ENCODE measurements at regions not wholly inside any gene's neighbourhood (a gene's known extent, or its start where the extent isn't known, plus 50 kb on each side); places are given as distances from the start of the nearest gene placed in this dataset.
A peak's percentile ranks its signal among the peaks of the same experiment; 100 is the strongest.

GRCh38 chr6:68400396-68400795, 234.7 kb upstream of the ADGRB3 start:
- no peak for DNase-seq (ENCODE audit: low read depth in 2 of 3, low spot score in 2 of 3)

- DNase-seq (ENCODE audit: low read depth in 2 of 3, low spot score in 2 of 3) = no peak
Observed at GRCh38 chr6:68391953-68392352, 243.1 kb upstream of the ADGRB3 start.

- no peak for DNase-seq (ENCODE audit: low read depth in 2 of 3, low spot score in 2 of 3)
Observed at GRCh38 chr6:68372991-68373390, 262.1 kb upstream of the ADGRB3 start.

- no peak for DNase-seq (ENCODE audit: low read depth in 2 of 3, low spot score in 2 of 3)
Observed at GRCh38 chr6:68368845-68369244, 266.2 kb upstream of the ADGRB3 start.

GRCh38 chr6:68364271-68364805, 270.7 kb upstream of the ADGRB3 start:
- DNase-seq (ENCODE audit: low read depth in 2 of 3, low spot score in 2 of 3) = no peak

GRCh38 chr6:68343901-68344300, 291.2 kb upstream of the ADGRB3 start:
- peak in 2 of 3 donors; percentile 7 to 58 for DNase-seq (ENCODE audit: low read depth in 2 of 3, low spot score in 2 of 3)

- DNase-seq (ENCODE audit: low read depth in 2 of 3, low spot score in 2 of 3) = no peak
Observed at GRCh38 chr6:68342286-68342685, 292.8 kb upstream of the ADGRB3 start.

- DNase-seq (ENCODE audit: low read depth in 2 of 3, low spot score in 2 of 3) = no peak
Observed at GRCh38 chr6:68339488-68340131, 295.5 kb upstream of the ADGRB3 start.

GRCh38 chr6:68333442-68333841, 301.6 kb upstream of the ADGRB3 start:
- DNase-seq (ENCODE audit: low read depth in 2 of 3, low spot score in 2 of 3) = no peak

GRCh38 chr6:68328156-68328555, 306.9 kb upstream of the ADGRB3 start:
- DNase-seq (ENCODE audit: low read depth in 2 of 3, low spot score in 2 of 3) = no peak

- DNase-seq (ENCODE audit: low read depth in 2 of 3, low spot score in 2 of 3) = no peak
Observed at GRCh38 chr6:68326762-68327161, 308.3 kb upstream of the ADGRB3 start.

- DNase-seq (ENCODE audit: low read depth in 2 of 3, low spot score in 2 of 3) = no peak
Observed at GRCh38 chr6:68317366-68317765, 317.7 kb upstream of the ADGRB3 start.

GRCh38 chr6:68313911-68314310, 321.2 kb upstream of the ADGRB3 start:
- peak in 1 of 3 donors; percentile 2 for DNase-seq (ENCODE audit: low read depth in 2 of 3, low spot score in 2 of 3)

- no peak for DNase-seq (ENCODE audit: low read depth in 2 of 3, low spot score in 2 of 3)
Observed at GRCh38 chr6:68307301-68307700, 327.8 kb upstream of the ADGRB3 start.

GRCh38 chr6:68296126-68296525, 339.0 kb upstream of the ADGRB3 start:
- no peak for DNase-seq (ENCODE audit: low read depth in 2 of 3, low spot score in 2 of 3)

- DNase-seq (ENCODE audit: low read depth in 2 of 3, low spot score in 2 of 3) = no peak
Observed at GRCh38 chr6:68282646-68283045, 352.4 kb upstream of the ADGRB3 start.

- DNase-seq (ENCODE audit: low read depth in 2 of 3, low spot score in 2 of 3) = no peak
Observed at GRCh38 chr6:68279793-68280557, 355.1 kb upstream of the ADGRB3 start.

GRCh38 chr6:68273297-68273696, 361.8 kb upstream of the ADGRB3 start:
- no peak for DNase-seq (ENCODE audit: low read depth in 2 of 3, low spot score in 2 of 3)

- no peak for DNase-seq (ENCODE audit: low read depth in 2 of 3, low spot score in 2 of 3)
Observed at GRCh38 chr6:68256391-68256790, 378.7 kb upstream of the ADGRB3 start.

- peak in 1 of 3 donors; percentile 32 for DNase-seq (ENCODE audit: low read depth in 2 of 3, low spot score in 2 of 3)
Observed at GRCh38 chr6:68252632-68253031, 382.4 kb upstream of the ADGRB3 start.

- DNase-seq (ENCODE audit: low read depth in 2 of 3, low spot score in 2 of 3) = no peak
Observed at GRCh38 chr6:68247782-68248181, 387.3 kb upstream of the ADGRB3 start.

- no peak for DNase-seq (ENCODE audit: low read depth in 2 of 3, low spot score in 2 of 3)
Observed at GRCh38 chr6:68240726-68241125, 394.4 kb upstream of the ADGRB3 start.

All from hematopoietic multipotent progenitor cell (in vitro differentiated cells).